CD4-positive, alpha-beta T cell (primary cell): ENCODE measurements at regions not wholly inside any gene's neighbourhood (a gene's known extent, or its start where the extent isn't known, plus 50 kb on each side); places are given as distances from the start of the nearest gene placed in this dataset.

ENCODE experiments used
- ATAC-seq: fragments of 200-7000 bp; cut with Tn5 transposase; one replicate; pipeline ENCODE4 v1.10.0; 2022; ENCODE audit warnings: mild to moderate bottlenecking; ENCODE audit not compliant: poor library complexity
- CTCF ChIA-PET: fragments of 350-600 bp; sonication (Branson Sonifier 250); formaldehyde crosslinking; loops from one replicate; lab custom pipeline; 2021; ENCODE audit warnings: antibody characterized with exemption, inconsistent platforms; lab: Charles Lee
- POLR2A ChIA-PET: fragments of 350-600 bp; sonication (Branson Sonifier 250); formaldehyde crosslinking; loops from one replicate; lab custom pipeline; 2021; ENCODE audit warnings: antibody characterized with exemption, inconsistent platforms; lab: Charles Lee
- DNase-seq, 14 experiments: peaks; one replicate each; pipeline ENCODE4 v3.0.0-alpha.2; 2013 to 2020; ENCODE audit warnings: mixed read lengths in 2 of 14
- H3K27ac ChIP-seq, 2 donors: one replicate each; pipeline versions ENCODE4 v1.5.1 to v1.7.0; 2013; ENCODE audit warnings: low read length in 2 of 2, low read depth in 1 of 2, mild to moderate bottlenecking in 1 of 2
- H3K27me3 ChIP-seq, 2 experiments: 1 replicate in 1 of 2; 2 replicates in 1 of 2; pipeline versions ENCODE4 v1.6.1 to v1.7.0; 2013; ENCODE audit warnings: low read length in 2 of 2, control low read depth in 1 of 2, mild to moderate bottlenecking in 1 of 2, moderate library complexity in 1 of 2; ENCODE audit not compliant: insufficient read depth in 2 of 2, control insufficient read depth in 1 of 2
- H3K36me3 ChIP-seq: one replicate; pipeline ENCODE4 v1.6.1; 2013; ENCODE audit warnings: low read length, control low read depth; ENCODE audit not compliant: insufficient read depth
- H3K4me1 ChIP-seq: one replicate; pipeline ENCODE4 v1.6.1; 2013; ENCODE audit warnings: low read length, control low read depth; ENCODE audit not compliant: insufficient read depth
- H3K4me3 ChIP-seq: one replicate; pipeline ENCODE4 v1.5.1; 2013; ENCODE audit warnings: mild to moderate bottlenecking, low read length, moderate library complexity
- H3K9me3 ChIP-seq, 2 experiments: 1 replicate in 1 of 2; 2 replicates in 1 of 2; pipeline versions ENCODE4 v1.6.1 to v1.7.0; 2013; ENCODE audit warnings: low read length in 2 of 2, mild to moderate bottlenecking in 2 of 2, control low read depth in 1 of 2, moderate library complexity in 1 of 2; ENCODE audit not compliant: control insufficient read depth in 1 of 2, insufficient read depth in 1 of 2
- H3K27ac Mint-ChIP-seq: one replicate; pipeline ENCODE4 v1.8.0; 2020; ENCODE audit warnings: mixed read lengths
- H3K27me3 Mint-ChIP-seq: one replicate; pipeline ENCODE4 v1.8.0; 2021; ENCODE audit warnings: mixed read lengths
- H3K36me3 Mint-ChIP-seq: one replicate; pipeline ENCODE4 v1.8.0; 2021; ENCODE audit warnings: low read depth, mixed read lengths
- H3K4me1 Mint-ChIP-seq: one replicate; pipeline ENCODE4 v1.8.0; 2021; ENCODE audit warnings: low read depth, mixed read lengths
- H3K4me3 Mint-ChIP-seq: one replicate; pipeline ENCODE4 v1.8.0; 2020; ENCODE audit warnings: mild to moderate bottlenecking, mixed read lengths
- H3K9me3 Mint-ChIP-seq: one replicate; pipeline ENCODE4 v1.8.0; 2020; ENCODE audit warnings: mixed read lengths
- intact Hi-C, 2 experiments: fragments of 100-400 bp; cut with DNase I in 1 of 2; cut with micrococcal nuclease in 1 of 2; formaldehyde crosslinking; loops; one replicate each; pipeline versions ENCODE4 v1.15.1 to v1.9.0; 2023 to 2025; cut with DNase I, micrococcal nuclease
- TF ChIP-seq, protein P1 (sequence below): fragments of 200-600 bp; IDR thresholded peaks from one replicate; pipeline ENCODE4 v1.8.0; 2022; ENCODE audit warnings: antibody characterized with exemption, mild to moderate bottlenecking

DNA sequence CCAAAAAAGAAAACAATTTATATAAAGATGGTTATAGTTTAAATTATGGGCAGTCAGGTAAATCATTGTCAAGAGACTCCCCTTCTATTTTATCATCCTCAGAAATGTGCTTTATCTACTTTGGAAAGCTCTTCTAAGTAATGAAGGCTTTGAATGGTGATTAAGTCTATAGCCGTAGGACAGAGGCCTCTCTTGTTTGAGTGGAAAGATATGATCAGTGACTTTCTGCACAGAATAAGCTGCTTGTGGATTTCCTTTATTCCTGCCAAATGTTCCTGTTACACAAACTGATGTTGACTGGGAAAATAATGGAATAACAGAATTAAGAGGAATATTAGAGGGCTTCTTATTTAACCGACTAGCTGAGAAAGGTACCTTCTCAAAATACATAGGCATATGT lies 174.6 kb upstream of the IVNS1ABP start:
- ATAC-seq (no peak), DNase-seq (no peak)
- CTCF ChIA-PET, result no interaction called here
- Mint-ChIP-seq H3K9me3 (no peaks in the 10 kb centered on the region), H3K27me3 (no peaks in the 10 kb centered on the region), H3K36me3 (no peaks in the 10 kb centered on the region), H3K27ac (no peak overlapping the region), H3K4me3 (no peak overlapping the region), H3K4me1 (no peaks in the 10 kb centered on the region)
- Histone ChIP-seq H3K4me3 (no peak overlapping the region), H3K9me3 (no peaks in the 10 kb centered on the region), H3K36me3 (no peaks in the 10 kb centered on the region), H3K27me3 (no peaks in the 10 kb centered on the region), H3K27ac (no peak overlapping the region), H3K4me1 (no peaks in the 10 kb centered on the region)
- intact Hi-C loops, result loop anchor here in 1 of 2 experiments (10.0 kb wide), 1 partner anchor 183 kb away; no protein-coding TSS in a partner anchor
- TF ChIP-seq, protein P1, sequence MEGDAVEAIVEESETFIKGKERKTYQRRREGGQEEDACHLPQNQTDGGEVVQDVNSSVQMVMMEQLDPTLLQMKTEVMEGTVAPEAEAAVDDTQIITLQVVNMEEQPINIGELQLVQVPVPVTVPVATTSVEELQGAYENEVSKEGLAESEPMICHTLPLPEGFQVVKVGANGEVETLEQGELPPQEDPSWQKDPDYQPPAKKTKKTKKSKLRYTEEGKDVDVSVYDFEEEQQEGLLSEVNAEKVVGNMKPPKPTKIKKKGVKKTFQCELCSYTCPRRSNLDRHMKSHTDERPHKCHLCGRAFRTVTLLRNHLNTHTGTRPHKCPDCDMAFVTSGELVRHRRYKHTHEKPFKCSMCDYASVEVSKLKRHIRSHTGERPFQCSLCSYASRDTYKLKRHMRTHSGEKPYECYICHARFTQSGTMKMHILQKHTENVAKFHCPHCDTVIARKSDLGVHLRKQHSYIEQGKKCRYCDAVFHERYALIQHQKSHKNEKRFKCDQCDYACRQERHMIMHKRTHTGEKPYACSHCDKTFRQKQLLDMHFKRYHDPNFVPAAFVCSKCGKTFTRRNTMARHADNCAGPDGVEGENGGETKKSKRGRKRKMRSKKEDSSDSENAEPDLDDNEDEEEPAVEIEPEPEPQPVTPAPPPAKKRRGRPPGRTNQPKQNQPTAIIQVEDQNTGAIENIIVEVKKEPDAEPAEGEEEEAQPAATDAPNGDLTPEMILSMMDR, result no peak
- POLR2A ChIA-PET, result interaction anchor here (1.0 kb wide), 1 partner anchor 175 kb away, joined by 4 read pairs; the partner anchor contains the start of gene IVNS1ABP

DNA sequence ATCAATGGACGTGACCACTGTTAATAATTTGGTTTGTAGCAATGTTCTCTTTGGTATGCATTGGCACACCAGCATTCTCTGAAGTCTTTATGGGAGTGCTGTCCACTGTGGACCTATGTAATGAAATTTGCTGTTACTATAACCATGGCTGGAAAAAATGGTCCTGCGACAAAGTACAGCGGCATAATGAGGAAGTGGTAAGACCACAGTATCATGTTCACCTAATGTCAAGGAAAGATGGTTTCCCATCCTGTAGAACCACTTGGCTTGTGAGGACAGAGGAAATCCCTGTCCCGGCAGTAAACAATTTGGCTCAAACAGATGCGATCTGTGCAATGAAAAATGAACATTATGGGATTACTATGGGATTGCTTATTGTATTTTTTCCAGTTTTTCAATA lies 173.9 kb upstream of the IVNS1ABP start:
- no peak overlapping the region for H3K4me3 ChIP-seq
- H3K27ac ChIP-seq, result no peak overlapping the region
- Mint-ChIP-seq H3K4me3 (no peak overlapping the region), H3K27me3 (no peaks in the 10 kb centered on the region), H3K4me1 (no peaks in the 10 kb centered on the region), H3K9me3 (no peaks in the 10 kb centered on the region), H3K36me3 (no peaks in the 10 kb centered on the region), H3K27ac (no peak overlapping the region)
- intact Hi-C loops, result loop anchor here in 1 of 2 experiments (10.0 kb wide), 1 partner anchor 184 kb away; no protein-coding TSS in a partner anchor
- no peak for DNase-seq
- H3K27me3 ChIP-seq, result no peaks in the 10 kb centered on the region
- CTCF ChIA-PET, result no interaction called here
- no peak for ATAC-seq
- no peaks in the 10 kb centered on the region for H3K36me3 ChIP-seq
- TF ChIP-seq, protein P1, result no peak
- POLR2A ChIA-PET, result no interaction called here
- H3K4me1 ChIP-seq, result no peaks in the 10 kb centered on the region
- no peaks in the 10 kb centered on the region for H3K9me3 ChIP-seq

DNA sequence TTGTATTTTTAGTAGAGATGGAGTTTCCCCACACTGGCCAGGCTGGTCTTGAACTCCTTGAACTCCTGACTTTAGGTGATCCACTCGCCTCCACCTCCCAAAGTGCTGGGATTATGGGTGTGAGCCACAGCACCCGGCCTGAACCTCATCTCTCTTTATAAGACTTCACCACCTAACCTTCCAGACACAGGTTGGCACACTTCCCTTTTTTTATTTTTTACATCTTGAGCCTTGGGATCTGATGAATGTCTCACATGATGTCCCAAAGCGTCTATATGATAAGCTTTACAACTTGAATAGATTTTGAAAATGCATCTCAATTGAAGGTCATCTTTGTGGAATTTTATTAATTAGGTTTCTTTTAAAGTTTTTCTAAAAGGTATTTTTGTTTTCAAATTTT lies 172.4 kb upstream of the IVNS1ABP start:
- Mint-ChIP-seq H3K27me3 (no peaks in the 10 kb centered on the region), H3K4me1 (no peaks in the 10 kb centered on the region), H3K4me3 (no peak overlapping the region), H3K36me3 (no peaks in the 10 kb centered on the region), H3K9me3 (no peaks in the 10 kb centered on the region), H3K27ac (no peak overlapping the region)
- H3K27ac ChIP-seq, result no peak overlapping the region
- ChIA-PET CTCF (no interaction called here), POLR2A (no interaction called here)
- ATAC-seq, result no peak
- TF ChIP-seq, protein P1, result no peak
- intact Hi-C loops, result no loop called here
- no peaks in the 10 kb centered on the region for H3K4me1 ChIP-seq
- no peaks in the 10 kb centered on the region for H3K27me3 ChIP-seq
- no peaks in the 10 kb centered on the region for H3K36me3 ChIP-seq
- DNase-seq, result no peak
- H3K9me3 ChIP-seq, result no peaks in the 10 kb centered on the region
- no peak overlapping the region for H3K4me3 ChIP-seq
